ENCODE measurements at regions not wholly inside any gene's neighbourhood (a gene's known extent, or its start where the extent isn't known, plus 50 kb on each side); places are given as distances from the start of the nearest gene placed in this dataset.

DNA sequence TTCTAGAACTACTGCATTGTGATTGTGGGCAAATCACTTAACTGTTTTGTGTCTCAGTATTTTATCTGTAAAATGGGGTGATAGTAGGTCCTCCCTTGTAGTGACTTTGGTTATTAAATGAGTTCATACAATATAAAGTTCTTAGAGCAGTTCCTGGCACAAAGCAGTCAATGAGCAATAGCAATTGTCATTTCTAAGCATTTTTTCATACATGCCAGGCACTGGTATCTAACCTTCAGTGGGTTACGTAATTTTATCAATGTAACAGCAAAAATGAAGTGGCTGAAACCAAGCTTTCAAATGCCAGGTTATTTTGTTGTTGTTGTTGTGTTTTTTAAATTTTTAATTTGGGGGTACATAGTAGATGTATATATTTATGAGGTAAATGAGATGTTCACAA lies 401.9 kb downstream of the MEIS1 start:
- Histone ChIP-seq H4K91ac (ENCODE audit: insufficient read length, low read depth, low read length) (no peak overlapping the region), H4K20me1 (ENCODE audit: control insufficient read depth, insufficient read depth, insufficient read length) (no peaks in the 10 kb centered on the region), H3T11ph (ENCODE audit: low read length) (no peak overlapping the region), H3K4ac (ENCODE audit: low read depth, low read length) (no peak overlapping the region), H3K79me1 (ENCODE audit: insufficient read depth, low read depth, low read length, poor library complexity, severe bottlenecking) (no peaks in the 10 kb centered on the region), H2BK15ac (ENCODE audit: low read depth, low read length) (no peak overlapping the region), H3K9me3 (ENCODE audit: control insufficient read depth, low read depth, low read length) (no peaks in the 10 kb centered on the region), H3K79me2 (ENCODE audit: insufficient read depth, low read length) (no peaks in the 10 kb centered on the region), H4K5ac (ENCODE audit: insufficient read length, low read depth, low read length) (no peak overlapping the region), H3K9ac (ENCODE audit: extremely low read depth, insufficient read length, low read length) (no peak overlapping the region), H3K27me3 (ENCODE audit: insufficient read depth, low read length) (no peaks in the 10 kb centered on the region), H3K23me2 (ENCODE audit: insufficient read length, low read depth, low read length, poor library complexity, severe bottlenecking) (no peaks in the 10 kb centered on the region), H2BK5ac (ENCODE audit: insufficient read length, low read length) (no peak overlapping the region), H3K56ac (ENCODE audit: insufficient read length, low read depth, low read length) (no peak overlapping the region), H4K8ac (replicated peaks; ENCODE audit: insufficient read length, low read depth, low read length) (no peak overlapping the region), H3K27ac (ENCODE audit: insufficient read length, low read depth, low read length) (no peak overlapping the region), H3K4me2 (ENCODE audit: insufficient read depth, insufficient read length, low read length) (no peak overlapping the region), H2BK120ac (ENCODE audit: low read depth, low read length, poor library complexity, severe bottlenecking) (no peak overlapping the region), H3K4me1 (ENCODE audit: insufficient read depth, low read length) (no peaks in the 10 kb centered on the region), H2AK5ac (ENCODE audit: insufficient read length, low read length) (no peak overlapping the region), H3K23ac (ENCODE audit: insufficient read length, low read depth, low read length) (no peak overlapping the region), H2BK12ac (ENCODE audit: insufficient read length, low read depth, low read length) (no peak overlapping the region), H3K14ac (ENCODE audit: insufficient read depth, low read length) (no peak overlapping the region), H2AFZ (ENCODE audit: low read length) (no peak overlapping the region), H2BK20ac (ENCODE audit: low read depth, low read length, poor library complexity, severe bottlenecking) (no peak overlapping the region), H3K18ac (ENCODE audit: insufficient read length, low read depth, low read length) (no peak overlapping the region)
- Mint-ChIP-seq H3K27me3 (ENCODE audit: low read depth) (no peaks in the 10 kb centered on the region; the same call in 1 of the 2 replicates), H3K36me3 (ENCODE audit: insufficient read depth in 1 of 3, low read depth in 3 of 3) (no peaks in the 10 kb centered on the region), H3K4me1 (no peaks in the 10 kb centered on the region), H3K9me3 (no peaks in the 10 kb centered on the region), H3K27ac (no peak overlapping the region), H3K4me3 (no peak overlapping the region)
- no CpG with 5 or more reads among the region's 1 CpG for WGBS (ENCODE audit: extremely low coverage, insufficient read length, low lambda C conversion rate)
- no peak for DNase-seq
- no peak for TF ChIP-seq CTCF (conservative IDR thresholded peaks at IDR 0.05)

Measured in H9 (cell line).